GM10266 (cell line): ENCODE measurements at regions not wholly inside any gene's neighbourhood (a gene's known extent, or its start where the extent isn't known, plus 50 kb on each side); places are given as distances from the start of the nearest gene placed in this dataset.

Experiments
- DNase-seq: peaks from one replicate; pipeline ENCODE4 v3.0.0; 2012; ENCODE audit errors: extremely low spot score
- TF ChIP-seq, protein P1 (sequence below): IDR thresholded peaks from 2 replicates; pipeline ENCODE4 v1.5.1; 2012; ENCODE audit warnings: mild to moderate bottlenecking, low read depth; ENCODE audit not compliant: control insufficient read depth, insufficient read depth; ENCODE audit errors: missing control alignments

DNA sequence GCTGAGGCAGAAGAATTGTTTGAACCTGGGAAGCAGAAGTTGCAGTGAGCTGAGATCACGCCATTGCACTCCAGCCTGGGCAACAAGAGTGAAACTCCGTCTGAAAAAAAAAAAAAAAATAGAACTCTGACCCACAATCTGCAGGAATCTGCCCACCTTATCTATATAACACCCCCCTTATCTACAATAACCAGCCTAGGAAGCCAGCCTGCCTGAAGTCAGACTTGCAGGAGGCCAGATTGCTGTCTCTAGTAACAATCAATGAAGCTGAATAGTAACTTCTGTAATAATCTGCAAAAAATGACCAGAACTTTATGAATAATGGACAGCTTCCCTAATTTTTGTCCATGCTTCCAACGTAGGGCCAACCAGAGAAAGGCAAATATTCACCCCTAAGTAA, 352.5 kb downstream of the CD83 start:
- TF ChIP-seq, protein P1, sequence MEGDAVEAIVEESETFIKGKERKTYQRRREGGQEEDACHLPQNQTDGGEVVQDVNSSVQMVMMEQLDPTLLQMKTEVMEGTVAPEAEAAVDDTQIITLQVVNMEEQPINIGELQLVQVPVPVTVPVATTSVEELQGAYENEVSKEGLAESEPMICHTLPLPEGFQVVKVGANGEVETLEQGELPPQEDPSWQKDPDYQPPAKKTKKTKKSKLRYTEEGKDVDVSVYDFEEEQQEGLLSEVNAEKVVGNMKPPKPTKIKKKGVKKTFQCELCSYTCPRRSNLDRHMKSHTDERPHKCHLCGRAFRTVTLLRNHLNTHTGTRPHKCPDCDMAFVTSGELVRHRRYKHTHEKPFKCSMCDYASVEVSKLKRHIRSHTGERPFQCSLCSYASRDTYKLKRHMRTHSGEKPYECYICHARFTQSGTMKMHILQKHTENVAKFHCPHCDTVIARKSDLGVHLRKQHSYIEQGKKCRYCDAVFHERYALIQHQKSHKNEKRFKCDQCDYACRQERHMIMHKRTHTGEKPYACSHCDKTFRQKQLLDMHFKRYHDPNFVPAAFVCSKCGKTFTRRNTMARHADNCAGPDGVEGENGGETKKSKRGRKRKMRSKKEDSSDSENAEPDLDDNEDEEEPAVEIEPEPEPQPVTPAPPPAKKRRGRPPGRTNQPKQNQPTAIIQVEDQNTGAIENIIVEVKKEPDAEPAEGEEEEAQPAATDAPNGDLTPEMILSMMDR = no peak

GRCh38 chr6:14470671-14471070, 353.1 kb downstream of the CD83 start:
- DNase-seq = no peak
- TF ChIP-seq, protein P1 = no peak

More for the DNA sequence above, 352.5 kb downstream of the CD83 start:
- no peak for DNase-seq

DNA sequence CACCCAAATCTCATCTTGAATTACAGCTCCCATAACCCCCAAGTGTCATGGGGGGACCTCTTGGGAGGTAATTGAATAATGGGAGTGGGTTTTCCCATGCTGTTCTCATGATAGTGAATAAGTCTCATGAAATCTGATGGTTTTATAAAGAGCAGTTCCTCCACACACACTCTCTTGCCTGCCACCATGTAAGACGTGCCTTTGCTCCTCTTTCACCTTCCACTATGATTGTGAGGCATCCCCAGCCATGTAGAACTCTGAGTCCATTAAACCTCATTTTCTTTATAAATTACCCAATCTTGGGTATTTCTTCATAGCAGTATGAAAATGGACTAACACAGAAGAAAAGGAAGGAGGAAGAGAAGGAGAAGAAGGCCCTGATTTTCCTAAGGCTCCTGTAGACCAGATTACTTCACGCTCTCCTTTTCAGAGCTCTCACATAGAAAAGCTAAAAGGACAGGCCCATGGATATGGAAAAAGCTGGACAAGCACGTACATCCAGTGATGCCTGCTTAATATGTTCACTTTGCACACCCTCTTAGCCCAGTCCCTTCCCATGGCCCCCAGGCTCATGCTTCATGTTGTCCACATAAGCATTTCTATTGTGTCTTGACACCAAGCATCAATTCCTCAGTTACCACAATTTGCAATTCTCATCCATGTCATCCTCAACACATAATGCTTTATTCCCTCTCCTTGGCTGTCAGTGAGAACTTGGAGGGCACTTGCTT, 354.8 kb downstream of the CD83 start:
- TF ChIP-seq, protein P1 = no peak

DNA sequence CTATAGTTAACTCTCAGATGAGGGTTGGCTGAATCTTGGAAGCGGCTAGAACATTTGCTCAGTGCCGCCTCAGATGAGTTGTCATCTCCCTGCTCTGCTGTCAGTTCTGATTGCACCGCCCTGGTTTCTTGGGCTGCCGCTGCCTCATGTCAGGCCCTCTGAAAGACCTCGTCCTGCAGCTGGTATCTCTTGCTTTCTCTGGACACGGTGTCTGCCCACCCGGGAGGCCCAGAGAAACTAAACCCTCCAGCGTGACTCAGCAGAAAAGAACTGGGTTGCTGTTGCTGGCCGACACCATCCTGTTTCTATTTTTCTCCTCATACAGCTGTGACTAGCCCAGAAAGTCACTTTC, 355.4 kb downstream of the CD83 start:
- TF ChIP-seq, protein P1 = no peak
- DNase-seq = no peak

More for the DNA sequence above, 354.8 kb downstream of the CD83 start:
- DNase-seq = no peak

- no peak for DNase-seq
- TF ChIP-seq, protein P1 = no peak
Observed at GRCh38 chr6:14474816-14475215, 357.2 kb downstream of the CD83 start.

DNA sequence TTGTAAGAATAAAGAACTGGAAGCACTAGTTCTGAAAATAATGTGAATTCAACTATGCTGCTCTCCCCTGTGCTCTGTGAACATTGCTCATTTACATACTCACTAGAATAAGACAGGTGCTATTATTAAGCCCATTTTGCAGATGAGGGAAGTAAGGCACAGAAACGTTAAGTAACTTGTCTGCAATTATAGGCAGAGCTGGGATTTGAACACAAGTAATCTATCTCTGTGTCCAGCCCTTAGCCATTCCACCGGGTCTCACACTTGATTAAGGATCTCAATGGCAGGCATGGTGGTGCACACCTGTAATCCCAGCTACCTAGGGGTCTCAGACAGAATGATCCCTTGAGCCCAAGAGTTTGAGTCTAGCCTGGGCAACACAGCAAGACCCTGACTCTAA, 357.7 kb downstream of the CD83 start:
- no peak for DNase-seq
- TF ChIP-seq, protein P1 = no peak

DNA sequence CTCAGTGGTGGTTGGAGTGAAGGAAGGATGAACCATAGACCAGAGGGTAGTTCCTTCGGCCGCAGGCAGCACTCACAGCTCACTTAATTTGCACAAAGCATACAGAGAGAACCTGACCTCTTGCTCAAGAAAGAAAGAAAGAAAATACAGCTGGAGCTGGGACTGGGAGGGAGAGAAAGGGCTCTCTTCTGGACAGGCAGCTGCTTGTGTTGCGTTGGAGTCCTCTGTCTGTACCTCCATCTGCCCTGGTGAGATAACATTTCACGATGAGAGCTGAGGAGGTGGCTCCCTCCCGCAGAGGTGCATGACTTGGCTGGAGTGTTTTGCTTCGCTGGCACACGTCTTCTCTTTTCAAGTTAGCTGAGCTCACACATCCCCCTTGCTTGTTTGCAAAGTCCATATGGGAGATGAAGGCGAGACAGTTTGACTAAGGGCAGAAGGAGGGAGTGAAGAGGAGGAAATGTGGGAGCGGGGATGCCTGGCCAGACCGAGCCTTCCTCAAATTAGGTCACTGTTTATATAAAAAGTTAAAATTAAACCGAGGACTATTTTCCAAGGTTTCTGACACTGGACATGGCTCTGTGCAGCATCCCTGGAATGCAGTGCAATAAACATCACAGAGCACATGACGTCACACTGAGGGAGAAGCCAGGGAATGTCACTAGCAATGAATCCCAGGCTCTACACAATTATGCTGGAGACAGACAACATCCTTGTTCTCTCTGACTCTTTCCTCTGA, 359.4 kb downstream of the CD83 start:
- TF ChIP-seq, protein P1 = no peak
- DNase-seq = no peak
